Neutrophil (primary cell): ENCODE measurements at regions not wholly inside any gene's neighbourhood (a gene's known extent, or its start where the extent isn't known, plus 50 kb on each side); places are given as distances from the start of the nearest gene placed in this dataset.

Source experiments
- H3K27ac ChIP-seq: fragments of 200-600 bp; sonication (generic); 2 replicates; pipeline ENCODE4 v1.5.1; 2016; ENCODE audit warnings: mild to moderate bottlenecking, moderate library complexity
- H3K27me3 ChIP-seq: fragments of 200-600 bp; sonication (generic); 2 replicates; pipeline ENCODE4 v1.6.0; 2016; ENCODE audit warnings: mild to moderate bottlenecking
- H3K36me3 ChIP-seq: fragments of 200-600 bp; sonication (generic); 2 replicates; pipeline ENCODE4 v1.5.1; 2017
- H3K4me1 ChIP-seq, 2 experiments: fragments of 200-600 bp in 1 of 2; sonication (generic) in 1 of 2; 1 replicate in 1 of 2; 2 replicates in 1 of 2; pipeline versions ENCODE4 v1.5.1 to v1.6.1; 2013 to 2016; ENCODE audit warnings: low read depth in 1 of 2, low read length in 1 of 2, mild to moderate bottlenecking in 1 of 2, moderate library complexity in 1 of 2; ENCODE audit not compliant: control insufficient read depth in 1 of 2, insufficient read depth in 1 of 2
- H3K4me3 ChIP-seq, 2 experiments: fragments of 200-600 bp in 1 of 2; sonication (generic) in 1 of 2; 1 replicate in 1 of 2; 2 replicates in 1 of 2; pipeline ENCODE4 v1.5.1; 2013 to 2016; ENCODE audit warnings: low read depth in 1 of 2, low read length in 1 of 2, mild to moderate bottlenecking in 1 of 2, moderate library complexity in 1 of 2
- H3K9me3 ChIP-seq: fragments of 200-600 bp; sonication (generic); 2 replicates; pipeline ENCODE4 v1.5.1; 2016
- CTCF ChIP-seq: fragments of 200-600 bp; sonication (generic); IDR thresholded peaks from 2 replicates; pipeline ENCODE4 v1.5.1; 2016; ENCODE audit warnings: antibody characterized with exemption

DNA sequence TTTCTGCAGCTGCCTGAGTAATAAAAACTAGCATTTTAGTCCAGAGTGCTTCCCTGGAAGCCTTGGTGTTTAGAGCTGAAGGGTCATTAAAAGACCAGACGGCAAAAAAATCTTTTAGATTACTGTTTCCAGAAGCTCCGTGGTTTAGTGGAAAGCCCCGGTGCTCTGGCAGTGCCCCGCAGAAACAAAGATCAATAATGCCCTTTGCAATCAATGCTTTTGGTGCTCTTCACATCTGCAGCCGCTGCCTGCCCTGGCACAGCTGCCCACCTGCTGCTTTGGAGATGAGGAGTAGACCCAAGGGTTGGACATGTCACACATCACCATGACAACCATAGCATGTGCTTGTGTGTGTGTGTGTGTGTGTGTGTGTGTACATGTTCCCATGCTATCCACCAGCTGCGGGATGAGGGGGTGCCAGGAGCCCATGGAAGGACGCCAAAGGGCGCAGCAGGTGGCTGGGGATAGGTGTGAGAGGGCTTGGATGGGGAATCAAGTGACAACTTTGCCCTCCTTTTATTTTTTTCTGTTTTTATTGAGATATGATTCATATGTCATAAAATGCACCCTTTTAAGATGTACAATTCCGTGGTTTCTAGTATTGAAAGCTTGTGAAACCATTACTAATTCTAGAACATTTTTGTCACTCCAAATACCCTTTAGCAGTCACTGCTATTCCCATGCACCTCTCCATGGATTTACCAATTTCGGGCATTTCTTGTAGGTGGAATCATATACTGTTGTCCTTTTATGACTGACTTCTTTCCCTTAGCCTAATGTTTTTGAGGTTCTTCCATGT is 75.7 kb upstream of the KLHL25 start:
- Histone ChIP-seq H3K27ac (no peak overlapping the region), H3K27me3 (peaks cover 26% of the 10 kb centered on the region), H3K9me3 (no peaks in the 10 kb centered on the region), H3K4me1 (no peaks in the 10 kb centered on the region), H3K36me3 (no peaks in the 10 kb centered on the region), H3K4me3 (no peak overlapping the region)
- no peak for TF ChIP-seq CTCF

GRCh38 chr15:85871545-85871944 is 76.8 kb upstream of the KLHL25 start:
- Histone ChIP-seq H3K36me3 (no peaks in the 10 kb centered on the region), H3K27me3 (peaks cover 37% of the 10 kb centered on the region), H3K27ac (no peak overlapping the region), H3K9me3 (no peaks in the 10 kb centered on the region), H3K4me1 (no peaks in the 10 kb centered on the region), H3K4me3 (no peak overlapping the region)
- TF ChIP-seq CTCF = no peak

DNA sequence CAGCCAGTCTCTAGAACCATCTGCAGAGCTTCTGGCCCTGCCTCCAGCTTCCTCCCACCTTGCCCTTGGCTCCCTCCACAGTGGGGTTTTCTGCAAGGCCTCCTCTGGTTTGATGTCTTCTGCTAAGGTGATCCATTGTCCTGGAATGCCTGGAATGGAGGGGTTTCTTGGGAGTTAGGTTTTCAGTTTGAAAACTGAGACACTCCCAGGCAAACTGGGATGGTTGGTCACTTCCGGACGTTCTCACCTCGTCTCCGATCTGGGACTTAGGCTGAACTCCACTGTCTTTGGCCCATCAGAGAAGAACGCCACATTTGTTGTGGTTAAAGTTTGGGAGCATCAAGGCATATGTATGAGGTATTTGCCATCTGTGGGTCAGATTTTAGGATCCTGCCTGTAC is 77.4 kb upstream of the KLHL25 start:
- Histone ChIP-seq H3K4me3 (no peak overlapping the region), H3K4me1 (no peaks in the 10 kb centered on the region), H3K27ac (no peak overlapping the region), H3K36me3 (no peaks in the 10 kb centered on the region), H3K9me3 (no peaks in the 10 kb centered on the region), H3K27me3 (peaks cover 43% of the 10 kb centered on the region)
- TF ChIP-seq CTCF = no peak

DNA sequence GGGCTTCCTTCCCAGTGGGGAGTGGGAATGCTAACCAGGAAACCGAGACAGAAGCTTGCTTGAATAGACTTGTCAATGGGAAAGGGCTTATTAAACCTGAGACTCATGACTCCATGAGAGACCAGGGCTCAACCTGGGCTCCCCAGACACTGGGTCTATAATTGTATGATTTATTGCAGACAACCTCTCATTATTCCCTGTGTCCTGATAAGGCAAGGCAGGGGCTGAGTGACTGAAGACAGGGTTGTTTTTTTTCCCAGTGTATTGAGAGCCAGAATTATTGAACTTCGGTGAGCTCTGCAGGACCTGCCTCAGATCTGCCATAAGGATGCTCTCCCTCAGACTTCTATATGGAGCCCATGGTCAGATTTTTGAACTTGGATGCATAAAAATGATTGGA is 79.5 kb upstream of the KLHL25 start:
- H3K9me3 ChIP-seq = no peaks in the 10 kb centered on the region
- no peak overlapping the region for H3K4me3 ChIP-seq
- H3K27me3 ChIP-seq = peaks cover 58% of the 10 kb centered on the region
- no peak for TF ChIP-seq CTCF
- no peaks in the 10 kb centered on the region for H3K36me3 ChIP-seq
- H3K27ac ChIP-seq = no peak overlapping the region
- no peaks in the 10 kb centered on the region for H3K4me1 ChIP-seq

- no peak for TF ChIP-seq CTCF
- Histone ChIP-seq H3K27me3 (peaks cover 73% of the 10 kb centered on the region), H3K9me3 (no peaks in the 10 kb centered on the region), H3K36me3 (no peaks in the 10 kb centered on the region), H3K27ac (no peak overlapping the region), H3K4me1 (no peaks in the 10 kb centered on the region), H3K4me3 (no peak overlapping the region)
Observed at GRCh38 chr15:85875756-85876155, 81.0 kb upstream of the KLHL25 start.
